ENCODE measurements at regions not wholly inside any gene's neighbourhood (a gene's known extent, or its start where the extent isn't known, plus 50 kb on each side); places are given as distances from the start of the nearest gene placed in this dataset.

- H3K27me3 ChIP-seq: peaks cover 0 to 4% (median 0%) of the 10 kb centered on the region in 4 donors
- FAIRE-seq (no peak), ATAC-seq (peak in 1 of 4 donors; percentile 34), DNase-seq (no peak)
- H3K36me3 ChIP-seq: no peaks in the 10 kb centered on the region
- H3K27ac ChIP-seq: no peak overlapping the region
- no peak for TF ChIP-seq CTCF (IDR thresholded peaks at IDR 0.05)
- no peak overlapping the region for H3K4me3 ChIP-seq
- H3K4me1 ChIP-seq: no peaks in the 10 kb centered on the region
- 21 to 35% methylated on average over 5 of the region's 5 CpGs for WGBS, 2 donors
- intact Hi-C loops (cut with DNase I): no loop called here
- H3K9me3 ChIP-seq: no peaks in the 10 kb centered on the region
Measured at GRCh38 chr5:2030131-2030530, 147.4 kb upstream of the IRX4 start.

- intact Hi-C loops (cut with DNase I): no loop called here
- H3K9me3 ChIP-seq: no peaks in the 10 kb centered on the region
- no peak overlapping the region for H3K4me3 ChIP-seq
- H3K4me1 ChIP-seq: no peaks in the 10 kb centered on the region
- 48 to 49% methylated on average over 4 of the region's 4 CpGs for WGBS, 2 donors
- DNase-seq (no peak), FAIRE-seq (no peak), ATAC-seq (peak in 3 of 4 donors; percentile 41 to 61 (median 60))
- peaks cover 0 to 4% (median 0%) of the 10 kb centered on the region in 4 donors for H3K27me3 ChIP-seq
- no peaks in the 10 kb centered on the region for H3K36me3 ChIP-seq
- no peak overlapping the region for H3K27ac ChIP-seq
- TF ChIP-seq CTCF (IDR thresholded peaks at IDR 0.05): no peak
Measured at GRCh38 chr5:2029206-2029605, 146.5 kb upstream of the IRX4 start.

DNA sequence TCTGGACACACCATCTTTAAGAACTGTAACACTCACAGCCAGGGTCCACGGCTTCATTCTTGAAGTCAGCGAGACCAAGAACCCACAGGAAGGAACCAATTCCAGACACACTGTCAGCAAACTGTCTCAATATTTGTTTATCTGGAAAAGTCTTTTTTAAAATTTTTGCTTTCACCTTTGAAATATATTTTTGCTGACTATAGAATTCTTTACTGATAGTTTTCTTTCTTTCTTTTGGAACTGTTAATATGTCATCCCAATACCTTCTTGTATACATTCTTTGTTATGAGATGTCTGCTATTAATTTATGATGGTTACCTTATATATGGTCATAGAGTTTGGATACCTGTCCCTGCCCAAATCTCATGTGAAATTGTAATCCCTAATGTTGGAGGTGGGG, 145.1 kb upstream of the IRX4 start:
- H3K27ac ChIP-seq: no peak overlapping the region
- H3K4me3 ChIP-seq: no peak overlapping the region
- no peaks in the 10 kb centered on the region for H3K9me3 ChIP-seq
- peaks cover 0 to 4% (median 0%) of the 10 kb centered on the region in 4 donors for H3K27me3 ChIP-seq
- TF ChIP-seq CTCF (IDR thresholded peaks at IDR 0.05): no peak
- WGBS, 2 donors: 90 to 97% methylated on average over 2 of the region's 2 CpGs
- ATAC-seq (no peak), FAIRE-seq (no peak), DNase-seq (no peak)
- intact Hi-C loops (cut with DNase I): no loop called here
- H3K4me1 ChIP-seq: no peaks in the 10 kb centered on the region
- no peaks in the 10 kb centered on the region for H3K36me3 ChIP-seq

- Histone ChIP-seq H3K27ac (no peak overlapping the region), H3K4me3 (no peak overlapping the region), H3K9me3 (no peaks in the 10 kb centered on the region), H3K27me3 (peaks cover 0 to 11% (median 0%) of the 10 kb centered on the region in 4 donors), H3K4me1 (no peaks in the 10 kb centered on the region), H3K36me3 (no peaks in the 10 kb centered on the region)
- FAIRE-seq: no peak
- intact Hi-C loops (cut with DNase I): no loop called here
- no peak for ATAC-seq
- no peak for TF ChIP-seq CTCF (IDR thresholded peaks at IDR 0.05)
- DNase-seq: no peak
- 65 to 75% methylated on average over 13 of the region's 13 CpGs for WGBS, 2 donors
Measured at GRCh38 chr5:2024986-2025721, 142.4 kb upstream of the IRX4 start.

DNA sequence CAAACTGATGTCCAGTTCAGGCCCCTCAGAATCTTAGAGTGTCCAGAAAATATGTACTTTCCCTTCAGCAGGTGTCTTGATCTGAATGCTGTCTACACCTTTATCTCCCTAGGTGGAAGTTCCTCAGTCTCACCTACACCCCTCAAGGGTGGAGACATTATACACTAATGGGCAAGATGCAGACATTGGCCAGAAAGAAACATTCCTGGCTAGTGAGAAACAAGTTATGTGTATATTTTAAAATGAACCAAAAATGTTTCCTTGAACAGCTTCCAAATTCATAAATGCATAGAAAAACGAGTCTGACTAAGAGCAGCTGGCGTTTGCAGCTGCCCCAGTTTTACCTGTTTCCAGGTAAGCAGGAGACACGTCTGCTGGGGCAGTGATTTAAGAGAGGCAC, 140.5 kb upstream of the IRX4 start:
- peaks cover 0 to 7% (median 0%) of the 10 kb centered on the region in 4 donors for H3K27me3 ChIP-seq
- intact Hi-C loops (cut with DNase I): no loop called here
- H3K27ac ChIP-seq: no peak overlapping the region
- H3K36me3 ChIP-seq: no peaks in the 10 kb centered on the region
- TF ChIP-seq CTCF (IDR thresholded peaks at IDR 0.05): no peak
- WGBS, 2 donors: 34 to 50% methylated on average over 3 of the region's 3 CpGs
- H3K4me3 ChIP-seq: no peak overlapping the region
- H3K9me3 ChIP-seq: no peaks in the 10 kb centered on the region
- no peaks in the 10 kb centered on the region for H3K4me1 ChIP-seq
- DNase-seq (no peak), ATAC-seq (no peak), FAIRE-seq (no peak)
